Osteoblast (primary cell): ENCODE measurements at regions not wholly inside any gene's neighbourhood (a gene's known extent, or its start where the extent isn't known, plus 50 kb on each side); places are given as distances from the start of the nearest gene placed in this dataset.
"Not testable (repeated sequence)": the region's sequence is repeated elsewhere in the genome, so short reads cannot be mapped to it uniquely, and the experiment has no call there.

ENCODE experiments used
- DNase-seq: peaks from one replicate; pipeline ENCODE4 v3.0.0; 2011; ENCODE audit warnings: low spot score, mixed read lengths; ENCODE audit not compliant: insufficient read length; ENCODE audit errors: missing footprints
- H2AFZ ChIP-seq: 2 replicates; pipeline ENCODE4 v1.6.0; 2011; ENCODE audit warnings: mild to moderate bottlenecking, low read length
- H3K27ac ChIP-seq: 2 replicates; pipeline ENCODE4 v1.5.1; 2011; ENCODE audit warnings: mild to moderate bottlenecking, low read depth, low read length, moderate library complexity
- H3K27me3 ChIP-seq: 2 replicates; pipeline ENCODE4 v1.6.0; 2012; ENCODE audit warnings: mild to moderate bottlenecking, control low read depth, inconsistent platforms, low read length, moderate library complexity; ENCODE audit not compliant: insufficient read depth
- H3K36me3 ChIP-seq: 2 replicates; pipeline ENCODE4 v1.5.1; 2011; ENCODE audit warnings: mild to moderate bottlenecking, low read length, control low read depth, moderate library complexity; ENCODE audit not compliant: insufficient read depth
- H3K4me1 ChIP-seq: 2 replicates; pipeline ENCODE4 v1.5.1; 2011; ENCODE audit warnings: mild to moderate bottlenecking, low read length, control low read depth, moderate library complexity; ENCODE audit not compliant: insufficient read depth
- H3K4me2 ChIP-seq: 2 replicates; pipeline ENCODE4 v1.6.0; 2011; ENCODE audit warnings: mild to moderate bottlenecking, low read length; ENCODE audit not compliant: insufficient read depth
- H3K4me3 ChIP-seq: fragments of 200-600 bp; sonication (generic); 3 replicates; pipeline ENCODE4 v1.5.1; 2012; ENCODE audit warnings: mild to moderate bottlenecking, low read length, inconsistent platforms; ENCODE audit not compliant: insufficient read depth
- H3K79me2 ChIP-seq: 2 replicates; pipeline ENCODE4 v1.6.0; 2012; ENCODE audit warnings: mild to moderate bottlenecking, low read length, control low read depth, inconsistent platforms; ENCODE audit not compliant: insufficient read depth
- H3K9me3 ChIP-seq: 2 replicates; pipeline ENCODE4 v1.5.1; 2011; ENCODE audit warnings: low read depth, low read length, control low read depth
- H4K20me1 ChIP-seq: 2 replicates; pipeline ENCODE4 v1.6.0; 2012; ENCODE audit warnings: mild to moderate bottlenecking, low read length, control low read depth; ENCODE audit not compliant: insufficient read depth
- CTCF ChIP-seq: IDR thresholded peaks from 2 replicates; pipeline ENCODE4 v1.5.1; 2011; ENCODE audit warnings: mild to moderate bottlenecking, low read depth, low read length, moderate library complexity; ENCODE audit errors: extremely low read depth

GRCh38 chr15:53193149-53193548, 403.0 kb upstream of the ONECUT1 start:
- Histone ChIP-seq H3K79me2 (no peaks in the 10 kb centered on the region), H3K4me3 (no peak overlapping the region), H2AFZ (no peak overlapping the region), H3K4me1 (no peaks in the 10 kb centered on the region), H3K27ac (no peak overlapping the region), H3K9me3 (no peaks in the 10 kb centered on the region), H3K36me3 (no peaks in the 10 kb centered on the region), H4K20me1 (no peaks in the 10 kb centered on the region), H3K27me3 (no peaks in the 10 kb centered on the region), H3K4me2 (no peak overlapping the region)
- no peak for TF ChIP-seq CTCF
- no peak for DNase-seq

- H3K9me3 ChIP-seq: no peaks in the 10 kb centered on the region
- no peak overlapping the region for H2AFZ ChIP-seq
- no peak for DNase-seq
- no peak overlapping the region for H3K4me3 ChIP-seq
- no peaks in the 10 kb centered on the region for H3K27me3 ChIP-seq
- no peak overlapping the region for H3K4me2 ChIP-seq
- H3K27ac ChIP-seq: no peak overlapping the region
- no peaks in the 10 kb centered on the region for H4K20me1 ChIP-seq
- H3K79me2 ChIP-seq: no peaks in the 10 kb centered on the region
- TF ChIP-seq CTCF: no peak
- H3K4me1 ChIP-seq: no peaks in the 10 kb centered on the region
- no peaks in the 10 kb centered on the region for H3K36me3 ChIP-seq
Observed at GRCh38 chr15:53189860-53190259, 399.7 kb upstream of the ONECUT1 start.

- not testable (repeated sequence) for H3K27ac ChIP-seq, H4K20me1 ChIP-seq, H3K4me2 ChIP-seq, H3K79me2 ChIP-seq, H2AFZ ChIP-seq, H3K9me3 ChIP-seq, DNase-seq, H3K4me3 ChIP-seq, H3K27me3 ChIP-seq, H3K4me1 ChIP-seq, H3K36me3 ChIP-seq
Observed at GRCh38 chr15:53183449-53183848, 393.3 kb upstream of the ONECUT1 start.

GRCh38 chr15:53171571-53171970, 381.4 kb upstream of the ONECUT1 start:
- Histone ChIP-seq H2AFZ (no peak overlapping the region), H3K4me1 (no peaks in the 10 kb centered on the region)

More at GRCh38 chr15:53171571-53171970, 381.4 kb upstream of the ONECUT1 start:
- TF ChIP-seq CTCF: no peak
- H3K9me3 ChIP-seq: no peaks in the 10 kb centered on the region
- no peaks in the 10 kb centered on the region for H3K79me2 ChIP-seq
- no peak overlapping the region for H3K4me3 ChIP-seq
- DNase-seq: no peak
- no peak overlapping the region for H3K27ac ChIP-seq
- no peaks in the 10 kb centered on the region for H3K27me3 ChIP-seq
- H3K4me2 ChIP-seq: no peak overlapping the region
- no peaks in the 10 kb centered on the region for H4K20me1 ChIP-seq
- no peaks in the 10 kb centered on the region for H3K36me3 ChIP-seq
